Activated gamma-delta T cell (primary cell): ENCODE measurements at regions not wholly inside any gene's neighbourhood (a gene's known extent, or its start where the extent isn't known, plus 50 kb on each side); places are given as distances from the start of the nearest gene placed in this dataset.

Experiments used
- DNase-seq: peaks from one replicate; lab custom pipeline; 2025; lab: John Stamatoyannopoulos, UW

GRCh38 chr15:29952225-29952624 is 130.0 kb upstream of the TJP1 start:
- no peak for DNase-seq

GRCh38 chr15:29945943-29946596 is 123.8 kb upstream of the TJP1 start:
- no peak for DNase-seq

GRCh38 chr15:29944925-29945324 is 122.7 kb upstream of the TJP1 start:
- DNase-seq: no peak

GRCh38 chr15:29942548-29942947 is 120.3 kb upstream of the TJP1 start:
- DNase-seq: no peak

GRCh38 chr15:29942143-29942542 is 119.9 kb upstream of the TJP1 start:
- no peak for DNase-seq

GRCh38 chr15:29939404-29939803 is 117.1 kb upstream of the TJP1 start:
- DNase-seq: no peak

GRCh38 chr15:29938361-29939335 is 116.4 kb upstream of the TJP1 start:
- no peak for DNase-seq

GRCh38 chr15:29937956-29938355 is 115.7 kb upstream of the TJP1 start:
- DNase-seq: no peak

GRCh38 chr15:29936353-29937049 is 114.2 kb upstream of the TJP1 start:
- DNase-seq: no peak

- no peak for DNase-seq
These were observed 113.2 kb upstream of the TJP1 start for GRCh38 chr15:29935296-29936004.

GRCh38 chr15:29934251-29934650 is 112.0 kb upstream of the TJP1 start:
- no peak for DNase-seq

- DNase-seq: no peak
These were observed 111.0 kb upstream of the TJP1 start for GRCh38 chr15:29933042-29933803.

GRCh38 chr15:29926083-29926388 is 103.8 kb upstream of the TJP1 start:
- no peak for DNase-seq

- DNase-seq: no peak
These were observed 103.2 kb upstream of the TJP1 start for GRCh38 chr15:29925227-29926082.

- no peak for DNase-seq
These were observed 102.5 kb upstream of the TJP1 start for GRCh38 chr15:29924750-29925149.

GRCh38 chr15:29922191-29922590 is 99.9 kb upstream of the TJP1 start:
- DNase-seq: no peak

- DNase-seq: no peak
These were observed 98.9 kb upstream of the TJP1 start for GRCh38 chr15:29921130-29921601.

- DNase-seq: no peak
These were observed 98.2 kb upstream of the TJP1 start for GRCh38 chr15:29920515-29920914.

- no peak for DNase-seq
These were observed 97.2 kb upstream of the TJP1 start for GRCh38 chr15:29919380-29919881.
